OCI-LY7 (cell line): ENCODE measurements at regions not wholly inside any gene's neighbourhood (a gene's known extent, or its start where the extent isn't known, plus 50 kb on each side); places are given as distances from the start of the nearest gene placed in this dataset.

Source experiments
- BruUV-seq: library from RNA; stranded (reverse); fragments of 400-500 nt; replicated peaks from 2 replicates; lab custom pipeline; 2021; lab: Mats Ljungman, UMichigan
- CTCF ChIA-PET: fragments of 300-600 bp; sonication (Branson Sonifier 250); formaldehyde crosslinking; loops from one replicate; lab custom pipeline; 2022; ENCODE audit warnings: antibody characterized with exemption; ENCODE audit not compliant: unreplicated experiment; lab: Charles Lee
- POLR2A ChIA-PET: fragments of 300-600 bp; sonication (Branson Sonifier 250); formaldehyde crosslinking; loops from one replicate; lab custom pipeline; 2022; ENCODE audit warnings: antibody characterized with exemption; lab: Charles Lee
- DNase-seq: peaks from one replicate; pipeline ENCODE4 v3.0.0-alpha.2; 2015; ENCODE audit warnings: low spot score
- H2AFZ ChIP-seq: fragments of 200-600 bp; sonication (generic), shearing (Covaris generic); 2 replicates; pipeline ENCODE4 v1.6.1; 2014; ENCODE audit warnings: mild to moderate bottlenecking, antibody characterized with exemption, low read length, moderate library complexity
- H3K27ac ChIP-seq: fragments of 200-600 bp; sonication (generic); 2 replicates; pipeline ENCODE4 v1.5.1; 2014; ENCODE audit warnings: mixed run types, low read depth, mild to moderate bottlenecking, moderate library complexity, low read length, inconsistent platforms; ENCODE audit not compliant: poor library complexity, severe bottlenecking
- H3K36me3 ChIP-seq: fragments of 200-600 bp; sonication (generic); 2 replicates; pipeline ENCODE4 v1.6.1; 2014; ENCODE audit warnings: mild to moderate bottlenecking, antibody characterized with exemption, low read length, moderate library complexity, mixed read lengths; ENCODE audit not compliant: insufficient read depth
- H3K4me1 ChIP-seq: fragments of 200-600 bp; sonication (generic); 2 replicates; pipeline ENCODE4 v1.5.1; 2014; ENCODE audit warnings: mild to moderate bottlenecking, low read length; ENCODE audit not compliant: insufficient read depth, poor library complexity, severe bottlenecking
- H3K4me2 ChIP-seq: fragments of 200-600 bp; sonication (generic); 2 replicates; pipeline ENCODE4 v1.6.1; 2014; ENCODE audit warnings: mild to moderate bottlenecking, low read length
- H3K4me3 ChIP-seq: fragments of 200-600 bp; sonication (generic); 2 replicates; pipeline ENCODE4 v1.5.1; 2014; ENCODE audit warnings: mild to moderate bottlenecking, low read depth, low read length; ENCODE audit not compliant: poor library complexity, severe bottlenecking
- H3K79me2 ChIP-seq: fragments of 200-600 bp; sonication (generic); 2 replicates; pipeline ENCODE4 v1.6.1; 2016; ENCODE audit warnings: low read depth, mild to moderate bottlenecking, low read length, moderate library complexity, mixed read lengths; ENCODE audit not compliant: insufficient read depth
- H3K9me2 ChIP-seq: fragments of 200-600 bp; sonication (generic); 2 replicates; pipeline ENCODE4 v1.6.1; 2016; ENCODE audit warnings: mild to moderate bottlenecking, low read length, mixed read lengths; ENCODE audit not compliant: insufficient read depth
- H3K9me3 ChIP-seq: fragments of 200-600 bp; sonication (generic); 2 replicates; pipeline ENCODE4 v1.6.1; 2014; ENCODE audit warnings: mild to moderate bottlenecking, mixed run types, low read length, mixed read lengths
- H4K20me1 ChIP-seq: fragments of 200-600 bp; sonication (generic); 2 replicates; pipeline ENCODE4 v1.6.1; 2014; ENCODE audit warnings: mild to moderate bottlenecking, antibody characterized with exemption, low read length, moderate library complexity, mixed read lengths; ENCODE audit not compliant: insufficient read depth
- EZH2phosphoT487 ChIP-seq: fragments of 200-600 bp; sonication (generic); IDR thresholded peaks from 2 replicates; pipeline ENCODE4 v1.6.1; 2018; ENCODE audit warnings: low read depth, borderline replicate concordance, mild to moderate bottlenecking, mixed run types, antibody characterized with exemption, low read length, moderate library complexity, mixed read lengths
- intact Hi-C: fragments of 100-400 bp; cut with micrococcal nuclease; formaldehyde crosslinking; loops from one replicate; pipeline ENCODE4 v1.10.0; 2022; ENCODE audit not compliant: unreplicated experiment
- TF ChIP-seq, protein P1 (sequence below): fragments of 200-600 bp; sonication (generic); conservative IDR thresholded peaks from 2 replicates; pipeline ENCODE4 v1.5.1; 2014; ENCODE audit warnings: mild to moderate bottlenecking, antibody characterized with exemption, low read length, moderate library complexity, mixed read lengths

GRCh38 chr22:27094633-27095308 lies 437.4 kb downstream of the MIAT start:
- no TSS peak for BruUV-seq
- H3K9me3 ChIP-seq: no peaks in the 10 kb centered on the region
- intact Hi-C loops: no loop called here
- H3K36me3 ChIP-seq: no peaks in the 10 kb centered on the region
- no peak for DNase-seq
- CTCF ChIA-PET: no interaction called here
- TF ChIP-seq, protein P1, sequence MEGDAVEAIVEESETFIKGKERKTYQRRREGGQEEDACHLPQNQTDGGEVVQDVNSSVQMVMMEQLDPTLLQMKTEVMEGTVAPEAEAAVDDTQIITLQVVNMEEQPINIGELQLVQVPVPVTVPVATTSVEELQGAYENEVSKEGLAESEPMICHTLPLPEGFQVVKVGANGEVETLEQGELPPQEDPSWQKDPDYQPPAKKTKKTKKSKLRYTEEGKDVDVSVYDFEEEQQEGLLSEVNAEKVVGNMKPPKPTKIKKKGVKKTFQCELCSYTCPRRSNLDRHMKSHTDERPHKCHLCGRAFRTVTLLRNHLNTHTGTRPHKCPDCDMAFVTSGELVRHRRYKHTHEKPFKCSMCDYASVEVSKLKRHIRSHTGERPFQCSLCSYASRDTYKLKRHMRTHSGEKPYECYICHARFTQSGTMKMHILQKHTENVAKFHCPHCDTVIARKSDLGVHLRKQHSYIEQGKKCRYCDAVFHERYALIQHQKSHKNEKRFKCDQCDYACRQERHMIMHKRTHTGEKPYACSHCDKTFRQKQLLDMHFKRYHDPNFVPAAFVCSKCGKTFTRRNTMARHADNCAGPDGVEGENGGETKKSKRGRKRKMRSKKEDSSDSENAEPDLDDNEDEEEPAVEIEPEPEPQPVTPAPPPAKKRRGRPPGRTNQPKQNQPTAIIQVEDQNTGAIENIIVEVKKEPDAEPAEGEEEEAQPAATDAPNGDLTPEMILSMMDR: no peak
- no peak for TF ChIP-seq EZH2phosphoT487
- no peak overlapping the region for H3K4me3 ChIP-seq
- H3K27ac ChIP-seq: no peak overlapping the region
- no peaks in the 10 kb centered on the region for H4K20me1 ChIP-seq
- H3K79me2 ChIP-seq: no peaks in the 10 kb centered on the region
- no peaks in the 10 kb centered on the region for H3K4me1 ChIP-seq
- H3K9me2 ChIP-seq: no peaks in the 10 kb centered on the region
- H2AFZ ChIP-seq: no peak overlapping the region
- H3K4me2 ChIP-seq: no peak overlapping the region
- POLR2A ChIA-PET: no interaction called here

DNA sequence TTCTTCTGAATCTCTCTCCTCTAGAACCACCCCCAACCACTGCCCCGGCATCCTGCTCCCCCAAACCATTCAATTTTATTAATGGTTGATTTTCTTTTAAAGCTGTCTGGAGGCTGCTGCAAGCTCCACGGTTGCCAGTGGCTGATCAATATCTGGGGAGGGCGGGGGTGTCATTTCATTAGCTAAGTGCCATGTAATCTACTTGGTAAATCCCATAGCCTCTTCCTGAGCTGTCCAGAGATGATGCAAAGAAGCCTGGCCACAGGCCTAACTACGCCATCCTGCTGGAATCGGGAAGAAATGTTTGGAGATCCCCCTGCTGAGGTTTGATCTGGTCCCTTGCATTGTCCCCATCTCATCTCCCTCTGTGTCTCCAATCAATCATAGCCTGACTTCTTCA lies 440.1 kb downstream of the MIAT start:
- Histone ChIP-seq H3K36me3 (no peaks in the 10 kb centered on the region), H3K4me1 (no peaks in the 10 kb centered on the region), H2AFZ (no peak overlapping the region), H3K4me2 (no peak overlapping the region), H3K9me2 (no peaks in the 10 kb centered on the region), H3K9me3 (no peaks in the 10 kb centered on the region), H3K27ac (no peak overlapping the region), H3K4me3 (no peak overlapping the region), H4K20me1 (no peaks in the 10 kb centered on the region), H3K79me2 (no peaks in the 10 kb centered on the region)
- no TSS peak for BruUV-seq
- ChIA-PET CTCF (no interaction called here), POLR2A (no interaction called here)
- intact Hi-C loops: no loop called here
- no peak for DNase-seq
- TF ChIP-seq, protein P1: no peak
- no peak for TF ChIP-seq EZH2phosphoT487

GRCh38 chr22:27097933-27098332 lies 440.5 kb downstream of the MIAT start:
- Histone ChIP-seq H3K4me1 (no peaks in the 10 kb centered on the region), H3K79me2 (no peaks in the 10 kb centered on the region), H4K20me1 (no peaks in the 10 kb centered on the region), H3K9me2 (no peaks in the 10 kb centered on the region), H3K27ac (no peak overlapping the region), H3K4me2 (no peak overlapping the region), H3K9me3 (no peaks in the 10 kb centered on the region), H2AFZ (no peak overlapping the region), H3K4me3 (no peak overlapping the region), H3K36me3 (no peaks in the 10 kb centered on the region)
- CTCF ChIA-PET: no interaction called here
- POLR2A ChIA-PET: no interaction called here
- intact Hi-C loops: no loop called here
- no peak for TF ChIP-seq EZH2phosphoT487
- TF ChIP-seq, protein P1: no peak
- no peak for DNase-seq
- no TSS peak for BruUV-seq
